RWPE2 (cell line): ENCODE measurements at regions not wholly inside any gene's neighbourhood (a gene's known extent, or its start where the extent isn't known, plus 50 kb on each side); places are given as distances from the start of the nearest gene placed in this dataset.

Experiments
- ATAC-seq: fragments of 200-7000 bp; cut with Tn5 transposase; 3 replicates; pipeline ENCODE4 v1.9.1; 2021; ENCODE audit warnings: low read depth
- DNase-seq: peaks from one replicate; pipeline ENCODE4 v3.0.0-alpha.2; 2020; ENCODE audit warnings: low spot score
- H3K27ac ChIP-seq: fragments of 450-650 bp; 2 replicates; pipeline ENCODE4 v1.5.1; 2017; ENCODE audit warnings: mild to moderate bottlenecking; ENCODE audit not compliant: poor library complexity, severe bottlenecking
- H3K27me3 ChIP-seq: fragments of 250-450 bp; sonication (Bioruptor Pico); 2 replicates; pipeline ENCODE4 v1.5.1; 2021; ENCODE audit warnings: mild to moderate bottlenecking, moderate library complexity; ENCODE audit not compliant: insufficient read depth, poor library complexity, severe bottlenecking
- H3K36me3 ChIP-seq: fragments of 250-450 bp; sonication (Bioruptor Pico); 2 replicates; pipeline ENCODE4 v1.5.1; 2020; ENCODE audit warnings: low read depth, mild to moderate bottlenecking, moderate library complexity
- H3K4me1 ChIP-seq: fragments of 250-450 bp; sonication (Bioruptor Pico); 2 replicates; pipeline ENCODE4 v1.5.1; 2021; ENCODE audit warnings: mild to moderate bottlenecking, moderate library complexity; ENCODE audit not compliant: insufficient read depth, poor library complexity, severe bottlenecking
- H3K4me3 ChIP-seq: fragments of 250-450 bp; sonication (Bioruptor Pico); 2 replicates; pipeline ENCODE4 v1.5.1; 2021; ENCODE audit warnings: mild to moderate bottlenecking, moderate library complexity; ENCODE audit not compliant: severe bottlenecking
- H3K9me3 ChIP-seq: fragments of 250-450 bp; sonication (Bioruptor Pico); 2 replicates; pipeline ENCODE4 v1.5.1; 2021; ENCODE audit warnings: mild to moderate bottlenecking, moderate library complexity; ENCODE audit not compliant: severe bottlenecking
- CTCF ChIP-seq: fragments of 450-650 bp; IDR thresholded peaks from one replicate; pipeline ENCODE4 v1.5.1; 2017; ENCODE audit warnings: mild to moderate bottlenecking, moderate library complexity; ENCODE audit not compliant: poor library complexity, severe bottlenecking

GRCh38 chr7:71017602-71018001 is 114.3 kb upstream of the GALNT17 start:
- no peaks in the 10 kb centered on the region for H3K36me3 ChIP-seq
- no peak overlapping the region for H3K27ac ChIP-seq
- DNase-seq (no peak), ATAC-seq (no peak)
- H3K9me3 ChIP-seq, result no peaks in the 10 kb centered on the region
- H3K4me3 ChIP-seq, result no peak overlapping the region
- H3K4me1 ChIP-seq, result no peaks in the 10 kb centered on the region
- TF ChIP-seq CTCF, result no peak
- H3K27me3 ChIP-seq, result no peaks in the 10 kb centered on the region

GRCh38 chr7:71019706-71020105 is 112.2 kb upstream of the GALNT17 start:
- Histone ChIP-seq H3K27ac (no peak overlapping the region), H3K36me3 (no peaks in the 10 kb centered on the region), H3K4me3 (no peak overlapping the region), H3K4me1 (no peaks in the 10 kb centered on the region), H3K9me3 (no peaks in the 10 kb centered on the region), H3K27me3 (no peaks in the 10 kb centered on the region)
- no peak for ATAC-seq
- no peak for DNase-seq
- no peak for TF ChIP-seq CTCF

GRCh38 chr7:71021131-71021530 is 110.8 kb upstream of the GALNT17 start:
- DNase-seq, result no peak
- H3K9me3 ChIP-seq, result no peaks in the 10 kb centered on the region
- H3K27ac ChIP-seq, result no peak overlapping the region
- no peak for TF ChIP-seq CTCF
- no peak for ATAC-seq
- no peak overlapping the region for H3K4me3 ChIP-seq
- H3K27me3 ChIP-seq, result no peaks in the 10 kb centered on the region
- no peaks in the 10 kb centered on the region for H3K36me3 ChIP-seq
- no peaks in the 10 kb centered on the region for H3K4me1 ChIP-seq

GRCh38 chr7:71026680-71027079 is 105.3 kb upstream of the GALNT17 start:
- Histone ChIP-seq H3K27me3 (no peaks in the 10 kb centered on the region), H3K4me3 (no peak overlapping the region), H3K9me3 (no peaks in the 10 kb centered on the region), H3K4me1 (no peaks in the 10 kb centered on the region), H3K36me3 (no peaks in the 10 kb centered on the region), H3K27ac (no peak overlapping the region)
- DNase-seq, result no peak
- no peak for TF ChIP-seq CTCF
- no peak for ATAC-seq

GRCh38 chr7:71034243-71034642 is 97.7 kb upstream of the GALNT17 start:
- Histone ChIP-seq H3K27ac (no peak overlapping the region), H3K36me3 (no peaks in the 10 kb centered on the region), H3K4me1 (no peaks in the 10 kb centered on the region), H3K27me3 (no peaks in the 10 kb centered on the region), H3K4me3 (no peak overlapping the region), H3K9me3 (no peaks in the 10 kb centered on the region)
- TF ChIP-seq CTCF, result no peak
- ATAC-seq, result no peak
- no peak for DNase-seq
